Dermis microvascular lymphatic vessel endothelial cell (primary cell): ENCODE measurements at regions not wholly inside any gene's neighbourhood (a gene's known extent, or its start where the extent isn't known, plus 50 kb on each side); places are given as distances from the start of the nearest gene placed in this dataset.

Experiments used
- DNase-seq, 2 donors: peaks; one replicate each; pipeline versions ENCODE4 v3.0.0 to v3.0.0-alpha.2; 2010; ENCODE audit warnings: low read depth in 2 of 2

- no peak for DNase-seq
Observed at GRCh38 chr12:90045559-90045958, 336.9 kb upstream of the ATP2B1 start.

DNA sequence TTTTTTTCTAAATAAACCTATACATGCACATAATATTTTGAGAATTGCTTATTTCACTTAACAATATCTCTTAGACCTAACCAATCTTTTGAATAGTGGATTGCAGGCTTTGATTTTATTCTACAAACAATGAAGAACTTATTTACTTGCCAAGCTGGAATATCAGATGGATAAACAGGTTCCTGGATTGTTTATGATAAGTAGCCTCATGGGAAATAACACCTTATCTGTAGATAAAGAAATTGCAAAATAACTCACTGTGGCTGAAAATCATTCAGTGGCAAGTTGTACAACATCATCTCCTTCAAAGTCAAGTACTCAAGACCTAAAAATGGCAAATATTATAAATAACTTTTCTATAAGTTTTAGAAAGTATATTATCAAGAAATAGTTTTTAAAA is 335.4 kb upstream of the ATP2B1 start:
- DNase-seq, result no peak

DNA sequence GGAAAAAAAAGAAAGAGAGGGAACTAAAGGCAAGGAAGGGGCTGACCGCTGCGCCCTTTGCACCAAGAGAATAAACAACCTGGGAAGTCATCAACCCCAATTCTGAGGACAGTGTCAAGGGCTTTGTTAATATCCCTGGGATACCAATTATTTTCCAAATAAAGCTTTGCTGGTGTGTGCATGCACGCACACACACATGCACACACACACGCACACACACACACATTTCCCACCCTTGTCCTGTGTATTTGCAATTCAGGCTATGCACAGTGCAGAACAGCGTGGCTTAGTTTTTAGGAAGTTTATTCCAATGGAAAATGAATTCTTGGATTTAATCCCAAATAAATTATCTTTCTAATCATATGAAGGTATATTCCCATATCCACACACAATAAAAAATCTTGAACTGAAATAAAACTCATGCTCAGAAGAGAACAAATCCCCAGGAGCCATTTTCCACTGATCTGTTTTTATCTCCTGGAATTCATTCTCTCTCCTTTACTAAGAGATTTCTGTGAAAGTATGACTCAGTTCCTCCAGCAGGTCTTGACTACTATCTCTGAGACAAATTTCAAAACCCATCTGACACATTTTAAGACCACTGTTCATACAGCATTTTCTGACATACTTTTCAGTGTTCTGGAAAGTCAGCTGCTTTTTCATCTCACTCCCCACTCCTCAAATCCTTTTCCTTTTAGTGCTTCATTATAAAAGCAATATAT is 334.4 kb upstream of the ATP2B1 start:
- DNase-seq, result no peak

DNA sequence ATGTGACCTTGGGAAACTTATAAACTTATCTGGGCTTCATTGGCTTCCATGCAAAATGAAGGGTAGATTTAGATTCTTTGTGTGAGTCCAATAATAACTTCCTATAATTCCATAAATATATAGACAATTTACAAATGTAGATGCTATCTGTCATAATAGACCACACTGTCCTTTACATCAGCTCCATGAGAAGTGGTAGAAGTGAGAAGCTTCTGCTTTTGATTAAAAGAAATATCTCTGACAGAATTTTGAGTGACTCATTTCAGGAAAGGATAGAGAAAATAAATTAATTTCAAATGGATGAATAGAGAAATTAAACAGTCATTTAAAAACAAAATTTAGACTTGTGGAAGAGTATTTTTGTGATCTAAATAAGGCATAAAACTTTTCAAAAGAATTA is 329.7 kb upstream of the ATP2B1 start:
- DNase-seq, result no peak

DNA sequence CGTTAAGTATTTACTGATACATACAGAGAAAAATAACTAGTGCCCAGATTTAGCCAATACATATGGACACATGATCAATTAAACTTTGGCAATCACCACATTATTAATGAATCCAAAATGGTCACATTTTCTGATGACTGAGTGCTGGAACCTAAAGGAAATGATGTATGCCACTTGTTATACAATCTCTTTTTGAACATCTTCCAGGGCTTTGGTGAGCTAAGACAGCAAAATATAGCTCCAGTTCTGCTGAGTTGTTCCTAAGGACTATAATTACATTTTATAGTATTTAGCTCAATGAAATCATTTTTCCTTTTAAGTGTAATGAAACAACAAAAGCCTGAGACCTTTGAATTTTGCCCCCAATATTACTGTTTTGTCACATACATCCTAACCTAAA is 329.1 kb upstream of the ATP2B1 start:
- no peak for DNase-seq

- no peak for DNase-seq
Observed at GRCh38 chr12:90036637-90037036, 328.0 kb upstream of the ATP2B1 start.

GRCh38 chr12:90030726-90031125 is 322.1 kb upstream of the ATP2B1 start:
- no peak for DNase-seq

DNA sequence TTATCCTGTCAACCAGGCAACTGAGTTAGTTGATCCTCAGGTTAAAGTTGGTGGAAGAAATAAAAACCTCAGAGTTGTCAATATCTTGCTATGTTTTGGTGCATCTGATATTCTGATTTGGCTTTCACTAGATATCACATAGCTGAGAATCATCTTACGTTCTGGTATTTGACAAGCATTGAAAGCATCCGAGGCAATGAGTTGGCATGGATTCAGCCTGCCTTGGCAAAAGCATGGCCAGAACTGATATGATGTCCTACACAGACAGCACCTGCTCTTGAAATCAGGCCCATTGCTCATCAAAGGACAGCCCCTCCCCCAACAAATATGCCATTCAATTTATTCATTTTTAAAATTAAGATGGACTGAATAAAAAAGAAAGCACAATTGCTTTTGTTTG is 320.7 kb upstream of the ATP2B1 start:
- peak in 1 of 2 donors; percentile 25 for DNase-seq

DNA sequence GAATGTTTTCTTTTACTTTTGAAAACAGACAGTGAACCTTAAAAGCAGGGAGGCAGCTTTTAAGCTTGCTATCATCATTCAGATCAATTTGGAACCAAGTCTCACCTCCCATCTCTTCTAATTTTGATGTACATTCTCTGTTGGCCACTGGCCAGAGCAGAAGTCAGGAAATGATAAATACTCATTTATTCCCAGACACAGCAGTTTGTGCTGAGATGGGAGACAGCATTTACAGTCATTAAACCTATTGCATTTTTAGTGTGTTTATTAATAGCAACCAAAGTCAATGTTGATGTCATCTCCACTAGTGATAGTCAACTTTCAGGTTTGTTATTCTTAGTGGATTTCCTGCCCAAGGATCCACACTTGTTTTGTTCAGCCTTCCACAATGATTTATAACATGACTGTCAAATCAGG is 320.0 kb upstream of the ATP2B1 start:
- DNase-seq, result peak; percentile 50 to 83

DNA sequence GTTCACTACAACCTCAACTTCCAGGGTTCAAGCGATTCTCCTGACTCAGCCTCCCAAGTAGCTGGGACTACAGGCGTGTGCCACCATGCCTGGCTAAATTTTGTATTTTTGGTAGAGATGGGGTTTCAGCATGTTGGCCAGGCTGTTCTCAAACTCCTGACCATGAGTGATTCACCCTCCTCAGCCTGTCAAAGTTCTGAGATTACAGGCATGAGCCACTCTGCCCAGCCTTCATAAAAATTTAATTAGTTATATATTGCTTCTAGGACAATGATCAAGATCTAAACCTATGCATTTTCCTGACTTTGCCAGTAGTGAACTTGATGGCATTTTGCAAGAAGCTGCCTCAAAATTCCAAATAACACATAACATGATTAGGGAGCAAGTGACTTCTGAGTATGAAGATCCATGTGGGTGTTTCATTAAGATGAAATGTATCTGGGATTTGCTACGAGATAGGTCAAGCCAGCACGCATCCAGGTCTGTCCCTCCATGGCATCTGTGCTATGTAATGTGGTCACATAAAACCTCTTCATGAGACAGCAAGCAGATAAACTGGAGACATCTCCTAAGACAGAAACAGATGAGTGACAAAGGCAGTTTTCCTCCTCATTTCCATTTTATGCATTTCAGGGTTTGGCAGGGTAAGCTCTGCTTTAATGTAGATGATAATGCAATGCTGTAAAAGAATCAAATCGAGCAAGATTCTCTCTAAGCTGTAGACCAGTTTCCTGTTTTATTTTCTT is 319.4 kb upstream of the ATP2B1 start:
- no peak for DNase-seq

DNA sequence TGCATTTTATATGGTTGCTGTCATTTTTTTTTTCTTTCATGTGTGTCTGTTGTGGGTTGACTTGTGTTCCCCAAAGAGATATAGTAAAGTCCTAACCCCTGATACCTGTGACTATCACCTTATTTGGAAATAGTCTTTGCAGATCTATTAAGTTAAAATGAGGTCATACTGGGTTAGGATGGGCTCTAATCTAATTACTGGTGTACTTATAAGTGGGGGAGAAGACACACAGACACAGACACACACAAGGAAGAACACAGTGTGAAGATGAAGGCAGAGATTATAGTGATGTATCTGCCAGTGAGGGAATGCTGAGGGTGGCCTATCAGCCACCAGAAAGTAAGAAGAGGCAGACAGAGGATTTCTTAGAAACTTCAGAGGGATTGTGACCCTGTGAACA is 318.4 kb upstream of the ATP2B1 start:
- DNase-seq, result no peak

- no peak for DNase-seq
Observed at GRCh38 chr12:90026516-90026915, 317.9 kb upstream of the ATP2B1 start.

GRCh38 chr12:90024262-90024661 is 315.6 kb upstream of the ATP2B1 start:
- no peak for DNase-seq

DNA sequence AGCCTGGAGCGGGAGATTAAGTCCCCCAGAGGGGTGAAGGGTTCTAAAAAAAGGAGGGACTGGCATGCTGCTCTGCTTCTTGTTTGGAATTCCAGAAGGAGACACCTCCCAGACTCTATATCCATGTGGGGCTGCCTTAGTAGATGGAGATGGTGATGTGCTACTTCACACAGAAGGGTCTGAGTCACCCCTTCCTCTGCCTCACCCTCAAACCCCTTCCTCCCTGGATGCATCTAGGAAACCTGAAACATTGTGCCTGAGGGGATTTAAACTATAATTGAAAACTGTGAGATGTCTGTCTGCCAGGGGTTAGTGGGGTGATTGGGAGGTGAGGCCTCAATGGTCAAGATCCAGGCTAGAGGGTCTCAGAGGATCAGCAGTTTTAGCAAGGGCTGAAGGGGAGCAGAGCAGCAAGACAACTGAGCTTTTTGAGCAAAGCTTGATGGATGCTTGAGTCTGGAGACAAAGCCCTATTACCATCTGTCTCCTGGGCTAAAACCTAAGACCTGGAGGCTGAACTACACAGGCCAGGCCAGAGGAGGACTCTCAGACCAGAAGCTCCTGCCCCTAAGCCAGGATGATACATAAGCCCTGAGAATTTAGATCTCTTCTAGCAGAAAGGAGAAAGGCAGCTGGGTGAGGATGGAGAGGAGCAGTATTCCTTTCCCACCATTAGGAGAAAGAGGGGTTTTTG is 314.7 kb upstream of the ATP2B1 start:
- no peak for DNase-seq

- DNase-seq, result no peak
Observed at GRCh38 chr12:90021795-90022440, 313.3 kb upstream of the ATP2B1 start.

GRCh38 chr12:90020881-90021280 is 312.2 kb upstream of the ATP2B1 start:
- no peak for DNase-seq

DNA sequence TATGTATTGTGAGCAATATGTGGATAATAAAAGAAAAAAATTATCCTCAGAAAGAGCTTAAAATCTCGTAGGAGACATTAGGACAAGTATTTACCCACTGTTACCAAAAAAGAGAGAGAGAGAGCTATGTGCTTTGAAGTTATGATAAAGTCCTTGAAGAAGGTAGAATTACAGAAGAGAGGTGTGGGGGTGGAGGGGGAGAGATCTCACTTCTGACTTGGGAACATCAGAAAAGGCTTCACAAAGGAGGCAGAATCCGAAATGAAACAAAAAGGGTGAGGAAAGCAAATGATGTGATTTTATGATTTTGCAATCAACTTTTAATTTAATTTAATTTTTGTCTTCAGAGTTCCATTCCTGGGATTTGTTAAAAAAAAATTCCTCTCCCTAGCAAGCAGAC is 311.8 kb upstream of the ATP2B1 start:
- DNase-seq, result no peak

DNA sequence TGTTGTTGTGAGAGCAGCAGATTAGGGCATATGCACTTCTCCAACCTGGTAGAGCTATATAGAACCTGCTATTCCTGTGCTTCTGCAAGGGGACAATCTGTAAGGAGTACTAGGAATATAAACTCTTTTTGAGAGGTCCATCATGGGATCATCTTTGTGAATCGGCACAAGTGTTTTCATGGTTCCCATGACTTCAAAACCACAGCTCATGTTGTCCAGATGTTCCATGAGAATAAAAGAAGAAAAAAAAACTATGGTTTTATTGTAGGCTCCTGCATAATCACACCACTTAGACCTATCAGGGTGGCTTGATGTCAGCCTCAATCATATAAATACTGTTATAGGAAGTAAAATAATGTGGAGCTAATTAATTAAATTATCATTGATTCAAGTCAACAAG is 311.4 kb upstream of the ATP2B1 start:
- no peak for DNase-seq

DNA sequence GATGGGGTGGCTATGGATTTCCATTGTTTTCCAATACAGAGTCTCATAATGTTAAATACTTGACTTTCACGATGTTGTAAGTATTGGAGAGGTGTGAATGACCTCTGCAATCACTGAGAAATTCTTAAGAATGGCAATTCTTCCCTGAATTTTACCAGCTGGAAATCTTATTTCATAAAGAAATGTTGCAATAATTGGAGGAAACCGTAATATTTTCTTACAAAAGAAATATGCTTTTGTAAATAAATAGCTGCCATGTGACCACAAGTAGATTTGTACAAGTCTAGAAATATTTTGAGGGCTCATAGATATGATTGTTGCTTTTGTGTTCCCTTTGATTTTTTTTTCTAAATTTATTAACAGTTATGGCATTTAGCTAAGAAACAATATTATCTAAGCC is 308.7 kb upstream of the ATP2B1 start:
- DNase-seq, result no peak

- DNase-seq, result no peak
Observed at GRCh38 chr12:90015228-90015627, 306.6 kb upstream of the ATP2B1 start.

GRCh38 chr12:90013409-90013808 is 304.8 kb upstream of the ATP2B1 start:
- no peak for DNase-seq

GRCh38 chr12:90010089-90010488 is 301.5 kb upstream of the ATP2B1 start:
- peak in 1 of 2 donors; percentile 56 for DNase-seq
